ENCODE measurements at regions not wholly inside any gene's neighbourhood (a gene's known extent, or its start where the extent isn't known, plus 50 kb on each side); places are given as distances from the start of the nearest gene placed in this dataset.

- WGBS, 2 donors: 60 to 72% methylated on average over 4 of the region's 4 CpGs
- intact Hi-C loops (cut with DNase I; ENCODE audit: low total_unique reads): no loop called here
- TF ChIP-seq POLR2A (IDR thresholded peaks at IDR 0.05) (no peak), CTCF (IDR thresholded peaks at IDR 0.05) (no peak)
- no peak overlapping the region for H3K4me3 ChIP-seq (ENCODE audit: low read depth, poor library complexity, severe bottlenecking)
- DNase-seq (ENCODE audit: low spot score in 2 of 2): no peak
These were observed 609.9 kb downstream of the CCSER2 start for GRCh38 chr10:84938117-84938905.

GRCh38 chr10:84943541-84943940 lies 615.2 kb downstream of the CCSER2 start:
- intact Hi-C loops (cut with DNase I; ENCODE audit: low total_unique reads): no loop called here
- 65 to 83% methylated on average over 1 of the region's 1 CpG for WGBS, 2 donors

GRCh38 chr10:84944187-84944586 lies 615.8 kb downstream of the CCSER2 start:
- intact Hi-C loops (cut with DNase I; ENCODE audit: low total_unique reads): no loop called here
- WGBS, 2 donors: 26 to 40% methylated on average over 1 of the region's 1 CpG
- TF ChIP-seq CTCF (IDR thresholded peaks at IDR 0.05) (no peak), POLR2A (IDR thresholded peaks at IDR 0.05) (no peak)
- no peak for DNase-seq (ENCODE audit: low spot score in 2 of 2)
- H3K4me3 ChIP-seq (ENCODE audit: low read depth, poor library complexity, severe bottlenecking): no peak overlapping the region

More at GRCh38 chr10:84943541-84943940, 615.2 kb downstream of the CCSER2 start:
- H3K4me3 ChIP-seq (ENCODE audit: low read depth, poor library complexity, severe bottlenecking): no peak overlapping the region
- TF ChIP-seq CTCF (IDR thresholded peaks at IDR 0.05): no peak
- no peak for TF ChIP-seq POLR2A (IDR thresholded peaks at IDR 0.05)
- DNase-seq (ENCODE audit: low spot score in 2 of 2): no peak

- intact Hi-C loops (cut with DNase I; ENCODE audit: low total_unique reads): no loop called here
- TF ChIP-seq POLR2A (IDR thresholded peaks at IDR 0.05) (no peak), CTCF (IDR thresholded peaks at IDR 0.05) (no peak)
- WGBS, 2 donors: 67 to 89% methylated on average over 1 of the region's 1 CpG
- H3K4me3 ChIP-seq (ENCODE audit: low read depth, poor library complexity, severe bottlenecking): no peak overlapping the region
- no peak for DNase-seq (ENCODE audit: low spot score in 2 of 2)
These were observed 617.4 kb downstream of the CCSER2 start for GRCh38 chr10:84945791-84946190.

GRCh38 chr10:84946904-84947303 lies 618.5 kb downstream of the CCSER2 start:
- DNase-seq (ENCODE audit: low spot score in 2 of 2): no peak
- WGBS, 2 donors: 43 to 60% methylated on average over 3 of the region's 3 CpGs
- TF ChIP-seq CTCF (IDR thresholded peaks at IDR 0.05) (no peak), POLR2A (IDR thresholded peaks at IDR 0.05) (no peak)
- no peak overlapping the region for H3K4me3 ChIP-seq (ENCODE audit: low read depth, poor library complexity, severe bottlenecking)
- intact Hi-C loops (cut with DNase I; ENCODE audit: low total_unique reads): no loop called here

- no peak for DNase-seq (ENCODE audit: low spot score in 2 of 2)
- intact Hi-C loops (cut with DNase I; ENCODE audit: low total_unique reads): no loop called here
- 22 to 34% methylated on average over 2 of the region's 2 CpGs for WGBS, 2 donors
- TF ChIP-seq POLR2A (IDR thresholded peaks at IDR 0.05) (no peak), CTCF (IDR thresholded peaks at IDR 0.05) (no peak)
- no peak overlapping the region for H3K4me3 ChIP-seq (ENCODE audit: low read depth, poor library complexity, severe bottlenecking)
These were observed 620.3 kb downstream of the CCSER2 start for GRCh38 chr10:84948644-84949043.

Measured in lower leg skin (tissue), 4 donors.